Tibial artery (tissue), 4 donors: ENCODE measurements at regions not wholly inside any gene's neighbourhood (a gene's known extent, or its start where the extent isn't known, plus 50 kb on each side); places are given as distances from the start of the nearest gene placed in this dataset.

Experiments used
- DNase-seq, 2 donors: peaks; one replicate each; pipeline ENCODE4 v3.0.0-alpha.2; 2019
- H3K27ac ChIP-seq, 2 donors: fragments of 200-600 bp; sonication (generic) in 1 of 2; 1 replicate in 1 of 2; 2 replicates in 1 of 2; pipeline ENCODE4 v1.5.1; 2018 to 2019; ENCODE audit warnings: mild to moderate bottlenecking in 1 of 2
- H3K27me3 ChIP-seq, 2 donors: fragments of 200-600 bp; sonication (generic) in 1 of 2; one replicate each; pipeline versions ENCODE4 v1.5.1 to v1.6.0; 2016 to 2019
- H3K36me3 ChIP-seq, 3 donors: fragments of 200-600 bp; sonication (generic) in 2 of 3; one replicate each; pipeline ENCODE4 v1.5.1; 2016 to 2019; ENCODE audit warnings: mild to moderate bottlenecking in 2 of 3
- H3K4me1 ChIP-seq, 4 donors: fragments of 200-600 bp; sonication (generic) in 2 of 4; 1 replicate in 3 of 4; 2 replicates in 1 of 4; pipeline ENCODE4 v1.5.1; 2016 to 2019
- H3K4me3 ChIP-seq, 2 donors: fragments of 200-600 bp; sonication (generic) in 1 of 2; 1 replicate in 1 of 2; 2 replicates in 1 of 2; pipeline ENCODE4 v1.5.1; 2018 to 2019; ENCODE audit warnings: mild to moderate bottlenecking in 2 of 2
- H3K9me3 ChIP-seq, 3 donors: fragments of 200-600 bp; sonication (generic) in 1 of 3; one replicate each; pipeline ENCODE4 v1.5.1; 2016 to 2019
- intact Hi-C: fragments of 100-400 bp; cut with DNase I; formaldehyde crosslinking; loops from one replicate; pipeline ENCODE4 v1.15.0; 2023; ENCODE audit warnings: low total_unique reads
- TF ChIP-seq, protein P1 (sequence below), 2 experiments: fragments of 200-600 bp in 1 of 2; fragments of 450-650 bp in 1 of 2; IDR thresholded peaks; one replicate each; pipeline ENCODE4 v1.5.1; 2017 to 2019; ENCODE audit warnings: antibody characterized with exemption in 2 of 2, mild to moderate bottlenecking in 1 of 2, moderate library complexity in 1 of 2

- no peak overlapping the region for H3K27ac ChIP-seq
- no peak for DNase-seq
- no peaks in the 10 kb centered on the region for H3K36me3 ChIP-seq
- TF ChIP-seq, protein P1, sequence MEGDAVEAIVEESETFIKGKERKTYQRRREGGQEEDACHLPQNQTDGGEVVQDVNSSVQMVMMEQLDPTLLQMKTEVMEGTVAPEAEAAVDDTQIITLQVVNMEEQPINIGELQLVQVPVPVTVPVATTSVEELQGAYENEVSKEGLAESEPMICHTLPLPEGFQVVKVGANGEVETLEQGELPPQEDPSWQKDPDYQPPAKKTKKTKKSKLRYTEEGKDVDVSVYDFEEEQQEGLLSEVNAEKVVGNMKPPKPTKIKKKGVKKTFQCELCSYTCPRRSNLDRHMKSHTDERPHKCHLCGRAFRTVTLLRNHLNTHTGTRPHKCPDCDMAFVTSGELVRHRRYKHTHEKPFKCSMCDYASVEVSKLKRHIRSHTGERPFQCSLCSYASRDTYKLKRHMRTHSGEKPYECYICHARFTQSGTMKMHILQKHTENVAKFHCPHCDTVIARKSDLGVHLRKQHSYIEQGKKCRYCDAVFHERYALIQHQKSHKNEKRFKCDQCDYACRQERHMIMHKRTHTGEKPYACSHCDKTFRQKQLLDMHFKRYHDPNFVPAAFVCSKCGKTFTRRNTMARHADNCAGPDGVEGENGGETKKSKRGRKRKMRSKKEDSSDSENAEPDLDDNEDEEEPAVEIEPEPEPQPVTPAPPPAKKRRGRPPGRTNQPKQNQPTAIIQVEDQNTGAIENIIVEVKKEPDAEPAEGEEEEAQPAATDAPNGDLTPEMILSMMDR (IDR thresholded peaks at IDR 0.05) = no peak
- no peaks in the 10 kb centered on the region for H3K27me3 ChIP-seq
- no peak overlapping the region for H3K4me3 ChIP-seq
- H3K9me3 ChIP-seq = no peaks in the 10 kb centered on the region
- no peaks in the 10 kb centered on the region for H3K4me1 ChIP-seq
- intact Hi-C loops = no loop called here
These were observed 150.1 kb downstream of the SOX11 start for GRCh38 chr2:5842326-5842725.

- no peaks in the 10 kb centered on the region for H3K4me1 ChIP-seq
- no peak for DNase-seq
- H3K4me3 ChIP-seq = no peak overlapping the region
- intact Hi-C loops = no loop called here
- H3K27me3 ChIP-seq = no peaks in the 10 kb centered on the region
- no peak overlapping the region for H3K27ac ChIP-seq
- TF ChIP-seq, protein P1 (IDR thresholded peaks at IDR 0.05) = no peak
- no peaks in the 10 kb centered on the region for H3K36me3 ChIP-seq
- no peaks in the 10 kb centered on the region for H3K9me3 ChIP-seq
These were observed 153.7 kb downstream of the SOX11 start for GRCh38 chr2:5845798-5846330.

- Histone ChIP-seq H3K27me3 (no peaks in the 10 kb centered on the region), H3K36me3 (no peaks in the 10 kb centered on the region), H3K4me3 (no peak overlapping the region), H3K4me1 (no peaks in the 10 kb centered on the region), H3K9me3 (no peaks in the 10 kb centered on the region), H3K27ac (no peak overlapping the region)
- intact Hi-C loops = no loop called here
- DNase-seq = no peak
- TF ChIP-seq, protein P1 (IDR thresholded peaks at IDR 0.05) = no peak
These were observed 154.7 kb downstream of the SOX11 start for GRCh38 chr2:5846881-5847280.

DNA sequence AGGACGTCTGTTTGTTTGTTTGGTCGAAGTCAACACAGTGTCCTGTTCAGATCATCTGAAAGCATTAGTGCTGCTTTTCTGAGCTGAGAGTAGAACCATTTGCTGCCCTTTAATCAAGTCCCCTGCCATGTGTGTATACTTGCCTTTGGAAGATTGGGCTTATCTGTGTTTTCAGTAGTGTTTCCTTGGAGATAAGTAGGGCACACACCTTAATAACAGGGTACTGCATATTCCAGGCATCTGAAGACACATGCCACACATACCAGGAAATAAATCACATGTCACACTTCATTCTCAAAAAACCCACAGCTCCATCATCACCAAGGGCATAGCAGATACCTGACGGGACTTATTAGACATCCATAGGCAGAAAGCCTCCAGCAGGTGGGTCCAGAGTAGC is 157.4 kb downstream of the SOX11 start:
- Histone ChIP-seq H3K9me3 (no peaks in the 10 kb centered on the region), H3K27me3 (no peaks in the 10 kb centered on the region), H3K27ac (no peak overlapping the region), H3K36me3 (no peaks in the 10 kb centered on the region), H3K4me3 (no peak overlapping the region), H3K4me1 (no peaks in the 10 kb centered on the region)
- no peak for DNase-seq
- TF ChIP-seq, protein P1 (IDR thresholded peaks at IDR 0.05) = no peak
- intact Hi-C loops = no loop called here

DNA sequence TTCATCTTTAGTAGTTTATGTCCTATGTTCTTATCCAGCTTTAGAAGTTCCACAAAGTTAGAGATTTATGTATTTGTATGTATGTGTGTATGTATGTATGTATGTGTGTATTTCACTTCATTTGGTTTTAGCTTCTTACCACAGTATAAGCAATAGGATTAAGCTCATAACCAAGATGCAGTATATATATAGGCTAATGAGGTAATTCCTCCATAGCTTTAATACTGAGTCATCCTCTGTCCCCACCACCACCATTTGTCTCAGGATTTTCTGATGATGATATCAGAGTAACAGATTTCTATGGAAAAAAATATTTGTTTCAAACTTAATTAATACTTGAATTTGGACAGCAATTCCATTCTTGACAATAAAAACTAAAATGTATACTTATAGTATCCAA is 159.2 kb downstream of the SOX11 start:
- DNase-seq = no peak
- no peaks in the 10 kb centered on the region for H3K9me3 ChIP-seq
- no peak overlapping the region for H3K27ac ChIP-seq
- no peaks in the 10 kb centered on the region for H3K4me1 ChIP-seq
- no peaks in the 10 kb centered on the region for H3K27me3 ChIP-seq
- H3K4me3 ChIP-seq = no peak overlapping the region
- H3K36me3 ChIP-seq = no peaks in the 10 kb centered on the region
- TF ChIP-seq, protein P1 (IDR thresholded peaks at IDR 0.05) = no peak
- intact Hi-C loops = no loop called here

GRCh38 chr2:5854797-5855196 is 162.6 kb downstream of the SOX11 start:
- no peak for DNase-seq
- Histone ChIP-seq H3K4me1 (no peaks in the 10 kb centered on the region), H3K36me3 (no peaks in the 10 kb centered on the region), H3K27ac (no peak overlapping the region), H3K27me3 (no peaks in the 10 kb centered on the region), H3K9me3 (peaks cover 0 to 7% (median 0%) of the 10 kb centered on the region in 3 donors), H3K4me3 (no peak overlapping the region)
- intact Hi-C loops = no loop called here
- TF ChIP-seq, protein P1 (IDR thresholded peaks at IDR 0.05) = no peak
